ENCODE measurements at regions not wholly inside any gene's neighbourhood (a gene's known extent, or its start where the extent isn't known, plus 50 kb on each side); places are given as distances from the start of the nearest gene placed in this dataset.
A peak's percentile ranks its signal among the peaks of the same experiment; 100 is the strongest.

DNA sequence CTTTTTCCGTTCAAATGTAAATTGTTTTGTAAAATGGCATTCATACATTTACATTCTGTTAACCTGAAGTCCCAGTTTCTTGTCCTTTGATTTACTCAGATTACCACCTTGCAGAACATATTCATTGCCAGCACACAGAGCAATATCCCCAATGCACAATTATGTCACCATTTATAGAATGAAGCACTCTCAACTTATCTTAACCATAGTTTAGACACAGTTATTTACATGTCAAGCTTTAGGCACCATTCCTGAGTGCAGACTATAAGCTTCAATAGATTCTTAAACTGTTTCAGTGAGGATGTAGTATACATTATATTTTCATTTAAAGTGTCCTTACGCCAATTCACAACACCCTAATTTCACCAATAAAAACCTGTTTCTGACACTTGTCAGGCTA is 1977.9 kb downstream of the SUCLG1 start:
- no peaks in the 10 kb centered on the region for H3K9me3 ChIP-seq
- no peaks in the 10 kb centered on the region for H3K4me1 ChIP-seq
- intact Hi-C loops (cut with DNase I), result no loop called here
- H3K27ac ChIP-seq, result no peak overlapping the region
- H3K4me3 ChIP-seq, result no peak overlapping the region
- TF ChIP-seq, protein P1, sequence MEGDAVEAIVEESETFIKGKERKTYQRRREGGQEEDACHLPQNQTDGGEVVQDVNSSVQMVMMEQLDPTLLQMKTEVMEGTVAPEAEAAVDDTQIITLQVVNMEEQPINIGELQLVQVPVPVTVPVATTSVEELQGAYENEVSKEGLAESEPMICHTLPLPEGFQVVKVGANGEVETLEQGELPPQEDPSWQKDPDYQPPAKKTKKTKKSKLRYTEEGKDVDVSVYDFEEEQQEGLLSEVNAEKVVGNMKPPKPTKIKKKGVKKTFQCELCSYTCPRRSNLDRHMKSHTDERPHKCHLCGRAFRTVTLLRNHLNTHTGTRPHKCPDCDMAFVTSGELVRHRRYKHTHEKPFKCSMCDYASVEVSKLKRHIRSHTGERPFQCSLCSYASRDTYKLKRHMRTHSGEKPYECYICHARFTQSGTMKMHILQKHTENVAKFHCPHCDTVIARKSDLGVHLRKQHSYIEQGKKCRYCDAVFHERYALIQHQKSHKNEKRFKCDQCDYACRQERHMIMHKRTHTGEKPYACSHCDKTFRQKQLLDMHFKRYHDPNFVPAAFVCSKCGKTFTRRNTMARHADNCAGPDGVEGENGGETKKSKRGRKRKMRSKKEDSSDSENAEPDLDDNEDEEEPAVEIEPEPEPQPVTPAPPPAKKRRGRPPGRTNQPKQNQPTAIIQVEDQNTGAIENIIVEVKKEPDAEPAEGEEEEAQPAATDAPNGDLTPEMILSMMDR (IDR thresholded peaks at IDR 0.05), result no peak
- no peaks in the 10 kb centered on the region for H3K36me3 ChIP-seq
- DNase-seq, result no peak
- H3K9ac ChIP-seq (ENCODE audit: low read depth in 2 of 2, low read length in 2 of 2), result no peak overlapping the region
- no peaks in the 10 kb centered on the region for H3K27me3 ChIP-seq

DNA sequence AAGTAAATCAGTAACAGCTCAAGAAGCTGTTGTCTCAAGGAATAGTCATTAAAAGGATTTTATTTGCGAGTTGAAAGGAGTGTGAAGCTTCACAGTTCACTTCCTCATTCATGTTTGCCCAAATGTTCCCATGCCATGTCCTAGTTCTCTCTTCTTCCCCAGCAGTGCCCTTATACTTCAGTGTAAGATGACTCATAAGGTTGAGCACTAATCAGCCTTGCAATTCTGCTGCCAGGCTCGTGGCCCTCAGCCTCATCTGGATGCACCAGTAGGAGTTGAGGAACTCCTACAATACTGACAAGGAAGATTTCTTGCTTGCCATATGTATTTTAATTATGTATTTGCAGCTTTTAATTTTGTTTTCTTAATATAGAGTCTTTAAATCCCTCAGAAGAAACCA is 1980.4 kb downstream of the SUCLG1 start:
- H3K36me3 ChIP-seq, result no peaks in the 10 kb centered on the region
- H3K4me1 ChIP-seq, result no peaks in the 10 kb centered on the region
- intact Hi-C loops (cut with DNase I), result no loop called here
- no peaks in the 10 kb centered on the region for H3K9me3 ChIP-seq
- H3K27me3 ChIP-seq, result no peaks in the 10 kb centered on the region
- DNase-seq, result peak; percentile 49
- TF ChIP-seq, protein P1 (IDR thresholded peaks at IDR 0.05), result no peak
- H3K9ac ChIP-seq (ENCODE audit: low read depth in 2 of 2, low read length in 2 of 2), result no peak overlapping the region
- H3K27ac ChIP-seq, result peak overlapping the region; percentile 56
- no peak overlapping the region for H3K4me3 ChIP-seq

DNA sequence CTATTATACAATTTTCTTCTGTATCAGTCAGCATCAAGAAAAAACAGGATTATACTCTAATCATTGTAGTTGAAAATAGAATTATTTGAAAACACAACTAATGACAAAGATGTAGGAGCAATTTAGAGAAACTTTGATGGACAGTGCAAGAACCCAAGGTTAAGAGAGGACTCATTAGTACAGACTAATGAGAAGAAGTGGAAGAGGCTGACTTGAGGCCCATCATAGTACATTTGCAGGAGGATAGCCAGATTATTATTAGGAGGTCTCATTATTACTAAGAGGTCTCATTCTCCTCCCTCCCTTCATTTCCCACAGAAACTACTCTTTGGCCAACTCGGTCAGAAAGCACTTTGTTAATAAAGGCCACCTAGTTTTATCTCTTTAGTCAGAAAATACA is 1983.0 kb downstream of the SUCLG1 start:
- Histone ChIP-seq H3K4me3 (no peak overlapping the region), H3K9me3 (no peaks in the 10 kb centered on the region), H3K9ac (ENCODE audit: low read depth in 2 of 2, low read length in 2 of 2) (no peak overlapping the region), H3K27ac (no peak overlapping the region), H3K36me3 (no peaks in the 10 kb centered on the region), H3K4me1 (no peaks in the 10 kb centered on the region), H3K27me3 (no peaks in the 10 kb centered on the region)
- intact Hi-C loops (cut with DNase I), result no loop called here
- no peak for DNase-seq
- TF ChIP-seq, protein P1 (IDR thresholded peaks at IDR 0.05), result no peak

DNA sequence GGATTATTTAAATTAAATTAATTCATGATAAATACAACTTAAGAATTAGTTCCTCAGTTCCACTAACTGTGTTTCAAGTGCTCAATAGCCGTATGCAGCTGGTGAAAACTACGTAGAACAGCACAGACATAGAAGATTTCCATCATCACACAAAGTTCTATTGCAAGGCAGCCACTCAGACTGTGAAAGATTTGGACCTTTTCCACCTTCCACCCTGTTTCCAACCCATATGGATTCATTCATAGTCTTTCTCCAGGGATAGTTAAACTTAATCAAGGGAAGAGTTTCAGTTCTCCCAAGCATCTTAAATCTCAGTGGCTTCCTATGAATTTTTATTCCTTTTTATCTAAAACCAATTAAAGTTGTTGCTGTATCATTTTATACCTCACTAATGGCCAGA is 2030.8 kb downstream of the SUCLG1 start:
- no peaks in the 10 kb centered on the region for H3K27me3 ChIP-seq
- no peaks in the 10 kb centered on the region for H3K9me3 ChIP-seq
- no peaks in the 10 kb centered on the region for H3K4me1 ChIP-seq
- no peak overlapping the region for H3K27ac ChIP-seq
- TF ChIP-seq, protein P1 (IDR thresholded peaks at IDR 0.05), result no peak
- DNase-seq, result no peak
- intact Hi-C loops (cut with DNase I), result no loop called here
- H3K36me3 ChIP-seq, result no peaks in the 10 kb centered on the region
- H3K9ac ChIP-seq (ENCODE audit: low read depth in 2 of 2, low read length in 2 of 2), result no peak overlapping the region
- H3K4me3 ChIP-seq, result no peak overlapping the region

DNA sequence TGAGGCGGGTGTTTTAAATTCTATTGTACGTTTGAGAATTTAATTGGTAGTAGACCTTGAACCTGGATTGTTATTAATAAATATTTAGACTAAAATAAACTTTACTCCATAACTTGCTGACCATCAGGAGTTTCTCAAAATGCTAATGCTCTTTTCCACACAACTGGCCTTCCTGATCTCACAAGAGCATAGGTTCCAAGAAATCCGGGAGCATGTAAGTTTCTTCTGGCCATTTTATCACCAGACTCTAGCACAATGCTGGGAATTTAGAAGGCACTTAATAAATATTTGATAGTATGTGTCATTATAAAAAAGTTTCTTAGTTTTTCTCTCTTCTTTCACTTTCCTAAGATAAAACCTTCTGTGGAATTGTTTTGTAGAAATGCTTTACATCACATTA is 2047.1 kb downstream of the SUCLG1 start:
- intact Hi-C loops (cut with DNase I), result no loop called here
- H3K4me1 ChIP-seq, result no peaks in the 10 kb centered on the region
- DNase-seq, result no peak
- TF ChIP-seq, protein P1 (IDR thresholded peaks at IDR 0.05), result no peak
- no peak overlapping the region for H3K4me3 ChIP-seq
- H3K36me3 ChIP-seq, result no peaks in the 10 kb centered on the region
- H3K9ac ChIP-seq (ENCODE audit: low read depth in 2 of 2, low read length in 2 of 2), result no peak overlapping the region
- H3K27ac ChIP-seq, result no peak overlapping the region
- H3K27me3 ChIP-seq, result no peaks in the 10 kb centered on the region
- no peaks in the 10 kb centered on the region for H3K9me3 ChIP-seq

DNA sequence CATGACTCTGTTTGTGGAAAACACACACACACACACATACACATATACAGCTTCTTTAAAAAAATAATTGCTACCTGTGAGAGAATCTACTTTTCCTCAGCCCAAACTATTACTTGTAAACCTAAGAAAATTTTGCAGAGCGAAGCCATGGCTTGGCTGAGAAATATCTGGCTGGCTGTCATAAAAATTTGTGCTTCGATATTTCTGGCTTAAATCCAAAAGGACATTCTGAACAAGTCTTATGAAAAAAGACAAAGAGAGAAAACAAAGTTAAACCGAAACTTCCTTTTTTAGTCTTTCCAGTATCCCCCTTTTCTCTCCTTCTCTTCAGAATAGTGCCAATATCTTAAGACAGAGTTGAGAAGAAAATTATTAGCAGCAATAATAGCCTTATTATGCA is 2048.0 kb downstream of the SUCLG1 start:
- Histone ChIP-seq H3K27ac (no peak overlapping the region), H3K9ac (ENCODE audit: low read depth in 2 of 2, low read length in 2 of 2) (no peak overlapping the region), H3K4me1 (no peaks in the 10 kb centered on the region), H3K4me3 (no peak overlapping the region), H3K9me3 (no peaks in the 10 kb centered on the region), H3K36me3 (no peaks in the 10 kb centered on the region), H3K27me3 (no peaks in the 10 kb centered on the region)
- intact Hi-C loops (cut with DNase I), result no loop called here
- TF ChIP-seq, protein P1 (IDR thresholded peaks at IDR 0.05), result no peak
- DNase-seq, result no peak
